ENCODE measurements at regions not wholly inside any gene's neighbourhood (a gene's known extent, or its start where the extent isn't known, plus 50 kb on each side); places are given as distances from the start of the nearest gene placed in this dataset.

GRCh38 chr5:88488130-88488529, 219.5 kb upstream of the TMEM161B start:
- H2AFZ ChIP-seq (ENCODE audit: low read depth, low read length), result no peak overlapping the region
- H3F3A ChIP-seq (ENCODE audit: insufficient read depth, low read length, poor library complexity, severe bottlenecking), result no peaks in the 10 kb centered on the region
- no peak overlapping the region for H3K27ac ChIP-seq (ENCODE audit: low read length)
- TF ChIP-seq TAF1 (IDR thresholded peaks at IDR 0.05; ENCODE audit: low read depth) (no peak), REST (IDR thresholded peaks at IDR 0.05; ENCODE audit: borderline replicate concordance) (no peak), EP300 (conservative IDR thresholded peaks at IDR 0.05; ENCODE audit: poor library complexity, severe bottlenecking) (no peak), EZH2 (IDR thresholded peaks at IDR 0.05; ENCODE audit: borderline replicate concordance, insufficient read depth, low read length, poor library complexity, severe bottlenecking) (no peak), MXI1 (conservative IDR thresholded peaks at IDR 0.05; ENCODE audit: poor library complexity, severe bottlenecking) (no peak), POLR2AphosphoS5 (IDR thresholded peaks at IDR 0.05) (no peak), CTCF (IDR thresholded peaks at IDR 0.05; ENCODE audit: poor library complexity, severe bottlenecking) (no peak), SMC3 (conservative IDR thresholded peaks at IDR 0.05; ENCODE audit: poor library complexity) (no peak), RAD21 (conservative IDR thresholded peaks at IDR 0.05) (no peak)
- H3K27me3 ChIP-seq (ENCODE audit: insufficient read depth, low read depth, low read length), result no peaks in the 10 kb centered on the region
- H3K9ac ChIP-seq (ENCODE audit: low read length), result no peak overlapping the region
- H3K4me2 ChIP-seq (ENCODE audit: low read length), result no peak overlapping the region
- no peak overlapping the region for H3K4me3 ChIP-seq (ENCODE audit: low read length)
- no peaks in the 10 kb centered on the region for H3K9me2 ChIP-seq (ENCODE audit: insufficient read depth, low read length)
- H3K36me3 ChIP-seq (ENCODE audit: insufficient read depth, low read length), result no peaks in the 10 kb centered on the region
- H4K20me1 ChIP-seq (ENCODE audit: insufficient read depth), result no peaks in the 10 kb centered on the region
- no peaks in the 10 kb centered on the region for H3K9me3 ChIP-seq (ENCODE audit: low read length)
- no peaks in the 10 kb centered on the region for H3K79me2 ChIP-seq (replicated peaks; ENCODE audit: insufficient read depth, low read length)

GRCh38 chr5:88487066-88487465, 218.4 kb upstream of the TMEM161B start:
- H3K9me3 ChIP-seq (ENCODE audit: low read length), result no peaks in the 10 kb centered on the region
- no peaks in the 10 kb centered on the region for H3K9me2 ChIP-seq (ENCODE audit: insufficient read depth, low read length)
- H3K27ac ChIP-seq (ENCODE audit: low read length), result no peak overlapping the region
- H3K4me2 ChIP-seq (ENCODE audit: low read length), result no peak overlapping the region
- H3K79me2 ChIP-seq (replicated peaks; ENCODE audit: insufficient read depth, low read length), result no peaks in the 10 kb centered on the region
- H3K36me3 ChIP-seq (ENCODE audit: insufficient read depth, low read length), result no peaks in the 10 kb centered on the region
- H2AFZ ChIP-seq (ENCODE audit: low read depth, low read length), result no peak overlapping the region
- H3K27me3 ChIP-seq (ENCODE audit: insufficient read depth, low read depth, low read length), result no peaks in the 10 kb centered on the region
- H4K20me1 ChIP-seq (ENCODE audit: insufficient read depth), result no peaks in the 10 kb centered on the region
- no peaks in the 10 kb centered on the region for H3F3A ChIP-seq (ENCODE audit: insufficient read depth, low read length, poor library complexity, severe bottlenecking)
- no peak for TF ChIP-seq SMC3 (conservative IDR thresholded peaks at IDR 0.05; ENCODE audit: poor library complexity)
- TF ChIP-seq CTCF (IDR thresholded peaks at IDR 0.05; ENCODE audit: poor library complexity, severe bottlenecking), result no peak
- TF ChIP-seq TAF1 (IDR thresholded peaks at IDR 0.05; ENCODE audit: low read depth), result no peak
- no peak for TF ChIP-seq REST (IDR thresholded peaks at IDR 0.05; ENCODE audit: borderline replicate concordance)
- no peak for TF ChIP-seq EZH2 (IDR thresholded peaks at IDR 0.05; ENCODE audit: borderline replicate concordance, insufficient read depth, low read length, poor library complexity, severe bottlenecking)
- no peak for TF ChIP-seq POLR2AphosphoS5 (IDR thresholded peaks at IDR 0.05)
- H3K9ac ChIP-seq (ENCODE audit: low read length), result no peak overlapping the region
- H3K4me3 ChIP-seq (ENCODE audit: low read length), result no peak overlapping the region

Data from neural cell (in vitro differentiated cells).